ENCODE measurements at regions not wholly inside any gene's neighbourhood (a gene's known extent, or its start where the extent isn't known, plus 50 kb on each side); places are given as distances from the start of the nearest gene placed in this dataset.

- no peak for DNase-seq (ENCODE audit: low read depth in 2 of 2)
Measured at GRCh38 chr9:17894501-17895160, 315.8 kb downstream of the SH3GL2 start.

- no peak for DNase-seq (ENCODE audit: low read depth in 2 of 2)
Measured at GRCh38 chr9:17900606-17901005, 321.7 kb downstream of the SH3GL2 start.

- DNase-seq (ENCODE audit: low read depth in 2 of 2), result no peak
Measured at GRCh38 chr9:17905366-17905765, 326.5 kb downstream of the SH3GL2 start.

GRCh38 chr9:17905781-17906175, 326.9 kb downstream of the SH3GL2 start:
- DNase-seq (ENCODE audit: low read depth in 2 of 2), result no peak

DNA sequence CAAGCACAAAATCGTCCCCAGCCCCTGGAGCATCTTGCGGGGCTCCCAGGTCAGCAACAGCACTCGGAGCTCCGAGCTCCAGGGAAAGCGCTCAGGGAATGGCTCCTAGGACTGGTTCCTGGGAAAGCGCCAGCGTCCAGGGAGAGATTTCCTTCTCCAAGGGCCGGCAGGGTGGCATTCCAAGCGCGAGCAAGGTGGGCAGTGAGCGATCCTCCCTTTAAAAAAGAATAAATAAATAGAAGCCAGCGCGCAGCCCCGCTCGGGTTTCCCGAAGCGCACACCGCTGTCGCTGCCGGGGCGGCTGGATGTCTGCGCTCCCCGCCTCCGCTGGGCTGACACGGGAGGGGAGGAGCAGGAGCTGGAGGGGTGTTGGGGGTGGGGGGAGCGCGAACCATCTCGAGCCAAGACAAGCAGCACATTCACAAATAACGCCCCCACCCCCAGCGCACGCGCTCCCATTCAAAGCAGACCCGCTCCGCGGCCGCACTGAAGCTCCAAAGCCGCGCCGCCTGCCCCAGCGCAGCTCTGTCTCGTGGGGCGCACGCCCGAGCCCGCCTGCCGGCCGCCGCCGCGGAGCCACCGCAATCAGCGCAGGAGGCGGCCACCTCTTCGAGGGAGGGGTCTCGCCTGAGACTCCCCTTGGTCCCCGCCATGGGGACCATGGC, 327.4 kb downstream of the SH3GL2 start:
- no peak for DNase-seq (ENCODE audit: low read depth in 2 of 2)

DNA sequence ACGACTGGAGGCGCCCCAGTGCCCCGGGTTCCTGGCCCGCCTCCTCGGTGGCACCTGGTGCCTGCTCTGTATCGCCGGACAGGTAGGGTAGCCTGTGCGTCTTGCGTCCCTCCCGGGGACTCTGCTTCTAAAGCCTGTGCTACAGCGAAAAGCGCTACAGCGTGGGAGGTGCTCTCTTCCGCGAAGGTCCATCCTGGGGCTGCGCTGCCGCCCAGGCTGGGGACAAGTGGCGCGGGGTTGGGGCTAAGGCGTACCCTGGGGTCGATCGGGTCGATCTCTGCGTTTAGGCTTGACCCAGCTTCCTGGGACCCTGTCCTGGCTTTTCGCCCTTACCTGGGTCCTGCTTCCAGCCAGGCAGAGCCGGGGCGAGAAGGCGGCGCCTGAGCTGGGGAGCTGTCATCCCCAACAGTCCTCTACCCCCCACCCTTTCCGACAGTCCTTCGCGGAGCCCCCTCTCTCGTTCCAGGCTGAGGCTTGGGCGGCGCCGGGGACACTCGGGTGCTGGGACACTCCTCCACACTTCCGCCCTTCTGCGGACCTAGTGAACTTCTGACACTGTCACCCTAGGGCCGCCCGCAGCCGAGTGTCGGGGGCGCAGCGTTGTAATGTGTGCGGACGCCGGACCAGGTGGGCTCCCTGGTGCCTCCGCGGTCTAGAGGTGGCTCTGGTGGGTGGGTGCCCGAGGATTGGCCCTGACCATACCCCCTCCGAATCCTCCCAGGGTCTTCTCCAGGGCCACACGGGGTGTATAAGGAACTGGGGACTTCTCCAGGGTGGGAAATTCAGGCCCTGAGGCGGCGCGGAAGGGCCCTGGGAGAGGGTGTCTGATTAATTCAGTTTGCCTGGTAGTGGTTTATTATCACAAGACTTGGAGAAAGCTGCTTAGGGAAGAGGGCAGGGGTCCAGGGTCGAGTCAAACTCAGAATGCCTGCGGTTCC, 328.2 kb downstream of the SH3GL2 start:
- DNase-seq (ENCODE audit: low read depth in 2 of 2), result no peak

DNA sequence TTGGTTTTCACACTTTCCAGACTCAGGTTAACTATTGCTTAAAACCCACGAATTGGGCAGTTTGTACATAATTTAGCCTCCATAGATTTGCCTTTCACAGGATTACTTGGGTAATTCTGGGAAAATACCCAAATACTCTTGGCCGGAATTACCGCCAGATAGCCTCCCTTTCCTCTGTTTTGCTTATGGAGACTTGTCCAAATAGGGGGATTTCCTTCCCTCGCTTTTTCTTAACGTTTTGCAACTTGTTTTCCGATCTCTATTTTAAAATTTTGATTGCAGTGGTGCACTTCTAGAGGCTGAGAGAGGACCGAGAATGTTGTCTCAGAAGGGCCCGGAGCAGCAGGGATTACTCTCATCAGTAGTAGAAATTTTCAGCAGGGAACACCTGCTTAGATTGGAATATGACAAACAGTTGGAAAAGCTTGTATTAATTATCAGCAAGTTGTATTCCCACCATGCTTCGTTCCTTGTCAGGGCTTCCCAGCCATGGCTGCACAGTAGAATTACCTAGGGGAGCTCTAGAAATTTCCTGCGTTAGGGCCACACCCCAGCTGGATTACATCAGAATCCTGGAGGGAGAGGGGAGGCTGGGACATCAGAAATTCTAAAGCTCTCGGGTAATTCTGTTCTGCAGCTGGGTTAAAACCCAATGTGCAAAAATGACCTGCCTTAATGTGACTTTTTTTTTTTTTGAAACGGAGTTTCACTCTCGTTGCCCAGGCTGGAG, 329.1 kb downstream of the SH3GL2 start:
- no peak for DNase-seq (ENCODE audit: low read depth in 2 of 2)

- DNase-seq (ENCODE audit: low read depth in 2 of 2), result no peak
Measured at GRCh38 chr9:17926246-17926645, 347.4 kb downstream of the SH3GL2 start.

- no peak for DNase-seq (ENCODE audit: low read depth in 2 of 2)
Measured at GRCh38 chr9:17927616-17928015, 348.8 kb downstream of the SH3GL2 start.

DNA sequence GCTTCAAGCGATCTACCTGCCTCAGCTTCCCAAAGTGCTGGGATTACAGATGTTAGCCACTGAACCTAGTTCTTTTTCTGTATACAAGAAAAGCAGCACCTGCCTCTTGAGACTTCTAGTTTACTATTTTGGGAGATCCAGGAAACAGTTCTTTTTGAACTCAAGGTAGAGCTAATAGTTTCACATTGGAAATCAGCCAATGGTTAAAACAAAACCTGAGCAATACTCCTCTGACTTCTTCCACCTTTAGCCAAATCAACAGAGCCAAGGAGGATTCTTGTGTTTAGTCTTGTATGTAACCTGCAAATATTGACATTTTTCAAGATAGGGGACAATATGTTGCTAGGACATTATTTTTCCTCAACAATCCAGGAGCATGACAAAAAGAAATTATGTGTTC, 349.4 kb downstream of the SH3GL2 start:
- DNase-seq (ENCODE audit: low read depth in 2 of 2), result no peak

DNA sequence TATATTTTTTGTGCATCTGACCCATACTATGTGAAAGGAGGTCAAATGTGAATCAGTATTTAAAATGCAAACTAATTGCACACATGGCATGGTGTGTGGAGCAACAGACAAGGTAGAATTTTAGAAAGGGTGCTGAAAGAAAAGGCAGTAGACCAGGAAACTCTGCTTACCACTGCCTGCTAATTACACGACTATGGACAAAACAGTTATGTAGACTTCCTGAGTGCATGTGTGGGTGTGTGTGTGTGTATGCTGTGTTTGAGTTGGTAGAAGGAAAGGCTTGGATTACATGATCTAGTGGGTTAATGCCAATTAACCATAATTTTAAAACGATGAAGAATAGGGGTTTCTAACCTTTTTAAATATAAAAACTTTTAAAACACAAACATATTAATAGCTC, 349.9 kb downstream of the SH3GL2 start:
- no peak for DNase-seq (ENCODE audit: low read depth in 2 of 2)

DNA sequence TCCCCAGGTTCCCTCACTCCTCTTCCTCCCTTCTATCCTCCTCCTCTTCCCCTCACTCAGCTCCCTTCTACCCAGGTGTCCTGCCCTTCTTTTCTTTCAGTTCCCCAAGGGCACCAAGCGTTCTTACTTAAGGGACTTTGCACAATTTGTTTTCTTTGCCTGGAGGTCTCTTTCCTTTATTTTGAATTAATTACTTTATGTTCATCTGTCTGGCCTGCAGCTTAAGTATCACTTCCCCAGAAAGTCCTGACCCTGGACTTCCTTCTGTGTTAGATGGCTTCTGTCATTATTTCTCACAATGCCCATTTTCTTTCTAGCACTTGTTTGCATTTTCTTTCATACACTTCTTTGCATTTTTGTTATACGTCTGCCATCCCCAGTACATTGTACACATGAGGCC, 350.6 kb downstream of the SH3GL2 start:
- DNase-seq (ENCODE audit: low read depth in 2 of 2), result no peak

GRCh38 chr9:17930071-17930470, 351.2 kb downstream of the SH3GL2 start:
- DNase-seq (ENCODE audit: low read depth in 2 of 2), result no peak

DNA sequence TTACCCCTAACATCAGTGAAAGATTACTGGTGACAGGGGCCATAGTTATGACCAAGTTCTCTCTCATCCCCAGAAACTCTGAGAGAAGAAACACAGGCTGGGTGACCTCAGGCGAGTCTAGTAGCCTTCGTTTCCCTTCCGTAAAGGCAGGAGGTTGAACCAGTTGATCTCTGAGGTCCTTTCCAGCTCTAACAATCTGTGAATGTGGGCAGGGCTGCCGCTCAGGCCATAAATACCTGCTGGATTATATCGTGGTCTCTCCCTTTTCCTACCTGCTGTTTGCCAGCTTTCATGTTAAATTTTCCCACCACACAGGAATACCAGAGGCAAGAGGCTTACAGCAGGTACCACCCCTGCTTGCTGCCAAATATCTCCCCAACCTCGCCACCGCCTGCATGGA, 357.5 kb downstream of the SH3GL2 start:
- DNase-seq (ENCODE audit: low read depth in 2 of 2), result no peak

GRCh38 chr9:17938035-17938655, 359.3 kb downstream of the SH3GL2 start:
- no peak for DNase-seq (ENCODE audit: low read depth in 2 of 2)

DNA sequence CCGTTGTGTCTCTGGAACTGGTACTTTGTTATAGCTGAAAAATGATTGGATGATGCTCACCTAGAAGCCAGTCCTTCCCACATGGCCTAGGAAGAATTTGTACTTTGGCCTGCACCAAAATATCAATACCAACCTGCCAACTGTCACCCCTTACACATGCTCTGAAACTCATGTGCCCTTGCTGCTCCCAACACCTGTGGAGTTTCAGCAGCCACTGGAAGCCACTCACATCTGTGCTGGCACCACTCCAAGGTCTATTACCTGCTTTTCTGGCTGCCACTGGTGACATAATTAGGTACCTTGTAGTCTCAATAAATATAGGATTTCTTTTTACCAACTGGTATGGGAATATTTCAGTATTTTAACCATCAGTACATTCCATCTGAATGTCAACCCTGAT, 363.6 kb downstream of the SH3GL2 start:
- DNase-seq (ENCODE audit: low read depth in 2 of 2), result no peak

GRCh38 chr9:17955409-17955808, 376.5 kb downstream of the SH3GL2 start:
- DNase-seq (ENCODE audit: low read depth in 2 of 2), result no peak

DNA sequence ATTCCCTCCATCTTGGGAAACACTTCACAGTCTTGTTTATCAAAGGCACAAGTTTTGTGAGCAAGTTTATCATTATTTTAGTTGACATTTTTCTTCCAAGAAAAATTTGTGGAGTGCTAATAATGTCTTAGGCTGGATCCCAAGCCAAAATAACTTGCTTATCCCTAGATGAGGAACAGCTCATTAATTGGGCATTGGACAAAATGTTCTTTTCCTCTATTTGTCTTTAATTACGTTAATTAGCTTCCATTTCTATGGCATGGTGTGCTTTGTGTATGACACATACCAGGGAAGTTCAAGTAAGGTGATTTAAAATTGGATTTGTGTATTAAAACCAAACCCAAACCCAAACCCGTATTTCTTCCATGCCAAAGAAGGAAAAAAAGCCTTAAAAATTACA, 379.5 kb downstream of the SH3GL2 start:
- no peak for DNase-seq (ENCODE audit: low read depth in 2 of 2)

DNA sequence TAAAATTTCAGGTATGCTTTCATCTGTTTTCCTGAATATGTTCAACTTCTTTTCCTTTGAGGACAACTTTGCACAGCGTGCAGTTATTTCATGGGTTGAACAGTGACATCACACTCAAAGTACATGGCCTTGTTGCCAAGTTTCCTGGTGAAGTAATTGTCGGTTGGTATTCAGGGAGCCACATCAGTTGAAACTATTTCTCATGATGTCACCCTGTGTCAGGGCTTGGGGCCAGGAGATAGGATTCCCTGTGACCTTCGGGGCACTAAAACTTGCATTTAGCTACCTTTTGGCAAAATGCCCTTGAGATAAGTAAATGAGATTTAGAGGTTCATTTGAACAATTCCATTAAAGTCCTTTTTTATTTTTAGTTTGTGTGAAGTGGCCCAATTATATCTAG, 383.9 kb downstream of the SH3GL2 start:
- no peak for DNase-seq (ENCODE audit: low read depth in 2 of 2)

- no peak for DNase-seq (ENCODE audit: low read depth in 2 of 2)
Measured at GRCh38 chr9:17963498-17963897, 384.6 kb downstream of the SH3GL2 start.

DNA sequence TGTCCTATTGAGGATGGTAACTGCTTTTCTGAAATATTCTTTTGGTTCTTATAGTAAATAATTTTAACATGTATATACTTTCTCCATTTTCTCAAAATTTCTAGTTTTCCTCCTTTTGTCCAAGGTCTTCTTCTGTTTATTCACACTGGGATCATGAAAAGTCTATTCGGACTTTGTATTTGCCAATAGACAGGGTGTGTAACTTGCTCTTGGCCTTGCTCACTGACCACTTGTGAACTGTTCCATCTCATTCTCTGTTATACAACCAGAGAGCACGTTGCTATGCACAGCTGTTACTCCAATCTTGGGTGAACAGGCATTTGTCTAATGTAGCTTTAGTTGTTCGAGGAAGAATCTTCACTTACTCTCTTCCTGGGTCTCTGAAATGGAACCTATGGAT, 388.9 kb downstream of the SH3GL2 start:
- no peak for DNase-seq (ENCODE audit: low read depth in 2 of 2)

DNA sequence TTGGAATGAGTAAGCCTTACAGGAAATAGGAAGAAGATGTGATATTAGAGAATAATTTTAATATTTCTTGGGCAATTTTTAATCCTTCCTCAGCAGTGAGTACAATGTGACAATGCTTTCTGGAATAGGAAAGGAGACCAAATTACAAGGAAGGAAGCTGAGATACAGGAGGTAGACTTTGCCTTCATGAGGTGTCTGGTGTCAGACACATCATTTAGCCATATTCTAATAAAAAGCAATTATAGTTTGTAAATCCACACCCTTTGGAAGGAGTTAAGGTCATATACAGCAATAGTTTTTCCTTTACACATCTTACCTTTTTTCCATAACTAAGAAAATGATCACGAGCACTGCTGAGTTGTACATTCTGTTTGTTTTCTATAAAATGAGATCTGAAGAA, 390.4 kb downstream of the SH3GL2 start:
- no peak for DNase-seq (ENCODE audit: low read depth in 2 of 2)
